Epithelial cell of esophagus (primary cell): ENCODE measurements at regions not wholly inside any gene's neighbourhood (a gene's known extent, or its start where the extent isn't known, plus 50 kb on each side); places are given as distances from the start of the nearest gene placed in this dataset.

Experiments
- DNase-seq: peaks from one replicate; pipeline ENCODE4 v3.0.0; 2010; ENCODE audit warnings: low read depth
- H3K4me3 ChIP-seq: 2 replicates; pipeline ENCODE4 v1.5.1; 2011; ENCODE audit warnings: mild to moderate bottlenecking, low read length, control low read depth
- CTCF ChIP-seq: IDR thresholded peaks from 2 replicates; pipeline ENCODE4 v1.5.1; 2011; ENCODE audit warnings: low read depth, mild to moderate bottlenecking, low read length, control low read depth, inconsistent platforms; ENCODE audit not compliant: insufficient read depth; ENCODE audit errors: missing control alignments

GRCh38 chr1:17904290-17904689 is 149.2 kb downstream of the ACTL8 start:
- no peak for DNase-seq
- no peak overlapping the region for H3K4me3 ChIP-seq
- no peak for TF ChIP-seq CTCF

- no peak for TF ChIP-seq CTCF
- no peak for DNase-seq
- H3K4me3 ChIP-seq, result no peak overlapping the region
Measured at GRCh38 chr1:17907999-17908398, 152.9 kb downstream of the ACTL8 start.

- DNase-seq, result no peak
- TF ChIP-seq CTCF, result no peak
- H3K4me3 ChIP-seq, result no peak overlapping the region
Measured at GRCh38 chr1:17908945-17909344, 153.8 kb downstream of the ACTL8 start.

GRCh38 chr1:17909634-17910033 is 154.5 kb downstream of the ACTL8 start:
- TF ChIP-seq CTCF, result no peak
- H3K4me3 ChIP-seq, result no peak overlapping the region
- no peak for DNase-seq

- no peak overlapping the region for H3K4me3 ChIP-seq
- no peak for DNase-seq
- no peak for TF ChIP-seq CTCF
Measured at GRCh38 chr1:17911791-17912190, 156.7 kb downstream of the ACTL8 start.

- TF ChIP-seq CTCF, result no peak
- DNase-seq, result no peak
- no peak overlapping the region for H3K4me3 ChIP-seq
Measured at GRCh38 chr1:17912491-17912890, 157.4 kb downstream of the ACTL8 start.

- no peak overlapping the region for H3K4me3 ChIP-seq
- no peak for DNase-seq
- no peak for TF ChIP-seq CTCF
Measured at GRCh38 chr1:17913326-17914115, 158.4 kb downstream of the ACTL8 start.
